GM12878 (cell line): ENCODE measurements at regions not wholly inside any gene's neighbourhood (a gene's known extent, or its start where the extent isn't known, plus 50 kb on each side); places are given as distances from the start of the nearest gene placed in this dataset.

Experiments
- ASH2L ChIP-seq: fragments of 300-600, 200-600 bp; sonication (generic); IDR thresholded peaks from 2 replicates; pipeline ENCODE4 v1.6.1; 2017; ENCODE audit warnings: low read depth, mild to moderate bottlenecking, borderline replicate concordance
- BRCA1 ChIP-seq: IDR thresholded peaks from 2 replicates; pipeline ENCODE4 v1.6.1; 2011; ENCODE audit warnings: low read depth, low read length, improper control_type of control experiment
- CBX5 ChIP-seq: sonication (generic); IDR thresholded peaks from 2 replicates; pipeline ENCODE4 v1.6.1; 2016; ENCODE audit warnings: low read depth, moderate library complexity, mild to moderate bottlenecking, inconsistent platforms
- MLLT1 ChIP-seq: fragments of 450-650 bp; IDR thresholded peaks from 2 replicates; pipeline ENCODE4 v1.6.1; 2016; ENCODE audit warnings: mild to moderate bottlenecking
- ZNF24 ChIP-seq: fragments of 450-650 bp; IDR thresholded peaks from 2 replicates; pipeline ENCODE4 v1.6.1; 2017; ENCODE audit warnings: antibody characterized with exemption, mild to moderate bottlenecking
- TF ChIP-seq, protein P1 (sequence below): fragments of 450-650 bp; IDR thresholded peaks from 2 replicates; pipeline ENCODE4 v1.6.1; 2017; ENCODE audit warnings: antibody characterized with exemption, mild to moderate bottlenecking, moderate library complexity

DNA sequence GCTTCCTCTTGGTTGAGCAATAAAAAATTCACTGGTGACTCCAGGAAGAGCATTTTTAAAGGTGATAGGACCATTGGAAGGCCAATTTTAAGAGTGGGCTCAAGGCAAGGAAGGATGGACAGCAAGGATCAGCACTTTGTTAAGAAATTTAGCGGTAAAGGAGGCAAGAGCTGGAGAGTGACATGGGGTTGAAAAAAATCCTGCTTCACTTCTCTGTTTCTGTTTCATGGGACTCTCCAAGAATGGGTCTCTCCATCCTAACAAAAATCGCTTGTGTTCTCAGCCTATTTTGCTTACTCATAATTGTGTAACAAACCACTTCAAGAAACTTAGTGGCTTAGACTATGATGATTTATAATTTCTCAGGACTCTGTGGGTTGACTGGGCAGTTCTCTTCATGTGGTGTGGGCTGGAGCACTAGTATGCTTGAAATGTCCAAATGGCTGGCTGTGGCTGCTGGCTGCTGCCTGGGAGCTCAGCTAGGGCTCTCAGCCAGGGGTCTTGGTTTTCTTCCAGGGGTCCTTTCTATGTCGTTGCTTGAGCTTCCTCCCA lies 59.8 kb upstream of the ZNRF2 start (continued):
- TF ChIP-seq, protein P1, sequence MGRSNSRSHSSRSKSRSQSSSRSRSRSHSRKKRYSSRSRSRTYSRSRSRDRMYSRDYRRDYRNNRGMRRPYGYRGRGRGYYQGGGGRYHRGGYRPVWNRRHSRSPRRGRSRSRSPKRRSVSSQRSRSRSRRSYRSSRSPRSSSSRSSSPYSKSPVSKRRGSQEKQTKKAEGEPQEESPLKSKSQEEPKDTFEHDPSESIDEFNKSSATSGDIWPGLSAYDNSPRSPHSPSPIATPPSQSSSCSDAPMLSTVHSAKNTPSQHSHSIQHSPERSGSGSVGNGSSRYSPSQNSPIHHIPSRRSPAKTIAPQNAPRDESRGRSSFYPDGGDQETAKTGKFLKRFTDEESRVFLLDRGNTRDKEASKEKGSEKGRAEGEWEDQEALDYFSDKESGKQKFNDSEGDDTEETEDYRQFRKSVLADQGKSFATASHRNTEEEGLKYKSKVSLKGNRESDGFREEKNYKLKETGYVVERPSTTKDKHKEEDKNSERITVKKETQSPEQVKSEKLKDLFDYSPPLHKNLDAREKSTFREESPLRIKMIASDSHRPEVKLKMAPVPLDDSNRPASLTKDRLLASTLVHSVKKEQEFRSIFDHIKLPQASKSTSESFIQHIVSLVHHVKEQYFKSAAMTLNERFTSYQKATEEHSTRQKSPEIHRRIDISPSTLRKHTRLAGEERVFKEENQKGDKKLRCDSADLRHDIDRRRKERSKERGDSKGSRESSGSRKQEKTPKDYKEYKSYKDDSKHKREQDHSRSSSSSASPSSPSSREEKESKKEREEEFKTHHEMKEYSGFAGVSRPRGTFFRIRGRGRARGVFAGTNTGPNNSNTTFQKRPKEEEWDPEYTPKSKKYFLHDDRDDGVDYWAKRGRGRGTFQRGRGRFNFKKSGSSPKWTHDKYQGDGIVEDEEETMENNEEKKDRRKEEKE, result no peak
- no peak for TF ChIP-seq BRCA1
- 0 out of 2 replicates have a peak, but pooled peaks have one; percentile 48 for TF ChIP-seq ZNF24
- TF ChIP-seq ASH2L, result no peak
- TF ChIP-seq MLLT1, result 0 out of 2 replicates have a peak, but pooled peaks have one; percentile 54
- TF ChIP-seq CBX5, result no peak
- TF ChIP-seq, all 136 proteins: peak for 45
